ENCODE measurements at regions not wholly inside any gene's neighbourhood (a gene's known extent, or its start where the extent isn't known, plus 50 kb on each side); places are given as distances from the start of the nearest gene placed in this dataset.
A peak's percentile ranks its signal among the peaks of the same experiment; 100 is the strongest.

DNA sequence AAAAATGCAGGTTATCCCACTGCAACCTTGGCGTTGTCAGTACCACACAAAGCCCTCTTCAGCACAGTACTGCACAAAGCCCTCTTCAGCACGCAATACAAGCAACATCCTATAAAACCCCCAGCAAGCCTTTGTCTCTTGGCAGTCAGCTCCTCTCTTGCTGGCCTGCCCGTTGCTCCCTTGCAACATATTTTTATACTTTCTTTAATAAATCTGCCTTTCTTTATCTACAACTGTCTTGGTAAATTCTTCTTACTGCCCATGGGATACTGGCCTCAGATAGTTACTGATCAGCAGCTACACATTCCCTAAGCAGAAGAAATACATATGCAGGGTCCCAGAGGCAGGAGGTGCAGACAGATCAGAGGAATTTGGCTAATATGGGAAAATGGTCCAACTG, 70.5 kb upstream of the MAP3K4 start:
- H2BK15ac ChIP-seq (replicated peaks; ENCODE audit: low read depth): no peak overlapping the region
- H3K4ac ChIP-seq (ENCODE audit: low read depth, low read length): no peak overlapping the region
- no peak overlapping the region for H3K23ac ChIP-seq (ENCODE audit: low read length)
- H3K9ac ChIP-seq (ENCODE audit: low read length): no peak overlapping the region
- no peak overlapping the region for H3K18ac ChIP-seq (ENCODE audit: low read length)
- no peaks in the 10 kb centered on the region for H3K27me3 ChIP-seq (ENCODE audit: insufficient read depth, low read length, poor library complexity)
- no peak overlapping the region for H2AK5ac ChIP-seq (ENCODE audit: low read length)
- no peaks in the 10 kb centered on the region for H3K79me2 ChIP-seq (ENCODE audit: control insufficient read depth, insufficient read depth, low read length)
- WGBS (ENCODE audit: extremely low coverage, insufficient coverage, low lambda C conversion rate): no CpG with 5 or more reads among the region's 3 CpGs
- no peaks in the 10 kb centered on the region for H3K36me3 ChIP-seq (ENCODE audit: control insufficient read depth, insufficient read depth, low read length)
- no peak overlapping the region for H3K56ac ChIP-seq (ENCODE audit: low read length)
- H4K5ac ChIP-seq (ENCODE audit: low read length): no peak overlapping the region
- H3K79me1 ChIP-seq (ENCODE audit: low read length): no peaks in the 10 kb centered on the region
- no peak overlapping the region for H3K4me3 ChIP-seq (ENCODE audit: low read length)
- H3K27ac ChIP-seq (ENCODE audit: low read depth, low read length): no peak overlapping the region
- no peak overlapping the region for H2BK5ac ChIP-seq (ENCODE audit: low read length)
- H2BK120ac ChIP-seq (ENCODE audit: low read depth, low read length): no peak overlapping the region
- no peak overlapping the region for H3K4me2 ChIP-seq (ENCODE audit: low read length)
- DNase-seq: no peak
- peaks cover 2% of the 10 kb centered on the region for H3K4me1 ChIP-seq (ENCODE audit: control insufficient read depth, low read depth, low read length)
- no peak overlapping the region for H4K8ac ChIP-seq (ENCODE audit: low read depth, low read length)

DNA sequence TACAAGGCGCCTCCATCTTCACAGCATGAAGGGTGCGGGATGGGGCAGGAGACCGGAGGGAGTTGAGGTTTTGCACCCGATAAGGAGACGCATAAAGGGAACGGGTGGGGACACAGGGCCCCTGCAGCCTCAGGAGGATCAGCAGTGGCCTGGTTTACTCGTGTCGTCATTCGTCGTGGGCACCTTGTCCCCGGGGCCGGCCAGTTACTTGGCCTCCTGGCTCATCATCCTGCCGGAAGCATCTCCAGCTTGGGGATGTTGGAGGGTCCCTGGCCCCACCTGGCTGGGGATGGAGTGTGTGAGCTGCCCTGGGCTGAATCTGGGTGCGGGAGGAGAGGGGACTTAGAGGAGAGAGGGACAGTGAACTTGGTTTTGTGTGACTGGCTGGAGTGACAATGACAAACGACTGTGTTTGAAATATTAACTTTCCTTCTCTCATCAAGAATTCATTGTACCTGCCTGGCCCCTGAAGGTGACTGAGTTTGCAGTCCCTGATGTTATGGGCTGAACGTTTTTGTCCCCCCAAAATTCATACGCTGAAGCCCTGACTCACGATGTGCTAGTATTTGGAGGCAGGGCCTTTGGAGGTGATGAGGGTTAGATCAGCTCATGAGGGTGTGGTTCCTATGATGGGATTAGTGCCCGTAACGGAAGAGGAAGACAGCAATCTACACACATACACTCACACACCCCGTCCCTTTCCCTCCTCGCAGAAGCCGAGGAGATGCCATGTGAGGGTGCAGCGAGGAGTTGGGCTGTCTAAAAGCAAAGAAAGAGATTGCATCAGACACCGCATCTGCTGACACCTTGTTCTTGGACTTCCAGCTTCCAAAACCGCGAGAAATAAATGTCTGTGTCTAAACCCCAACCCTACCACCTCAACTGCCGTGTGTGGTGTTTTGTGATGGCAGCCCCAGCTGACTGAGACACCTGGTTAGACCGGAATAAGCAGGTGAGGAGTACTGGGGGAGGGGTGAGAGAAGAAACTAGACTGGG, 65.0 kb upstream of the MAP3K4 start:
- H2AK5ac ChIP-seq (ENCODE audit: low read length): no peak overlapping the region
- no peaks in the 10 kb centered on the region for H3K79me1 ChIP-seq (ENCODE audit: low read length)
- peaks cover 4% of the 10 kb centered on the region for H3K4me1 ChIP-seq (ENCODE audit: control insufficient read depth, low read depth, low read length)
- WGBS (ENCODE audit: extremely low coverage, insufficient coverage, low lambda C conversion rate): no CpG with 5 or more reads among the region's 29 CpGs
- no peak overlapping the region for H4K8ac ChIP-seq (ENCODE audit: low read depth, low read length)
- no peak overlapping the region for H3K56ac ChIP-seq (ENCODE audit: low read length)
- H3K27ac ChIP-seq (ENCODE audit: low read depth, low read length): no peak overlapping the region
- no peak overlapping the region for H2BK5ac ChIP-seq (ENCODE audit: low read length)
- no peak overlapping the region for H3K18ac ChIP-seq (ENCODE audit: low read length)
- H3K4me3 ChIP-seq (ENCODE audit: low read length): no peak overlapping the region
- H3K4me2 ChIP-seq (ENCODE audit: low read length): no peak overlapping the region
- peak overlapping the region; percentile 66 for H3K23ac ChIP-seq (ENCODE audit: low read length)
- H2BK120ac ChIP-seq (ENCODE audit: low read depth, low read length): no peak overlapping the region
- no peaks in the 10 kb centered on the region for H3K79me2 ChIP-seq (ENCODE audit: control insufficient read depth, insufficient read depth, low read length)
- no peak overlapping the region for H2BK15ac ChIP-seq (replicated peaks; ENCODE audit: low read depth)
- DNase-seq: no peak
- H4K5ac ChIP-seq (ENCODE audit: low read length): no peak overlapping the region
- H3K36me3 ChIP-seq (ENCODE audit: control insufficient read depth, insufficient read depth, low read length): no peaks in the 10 kb centered on the region
- H3K4ac ChIP-seq (ENCODE audit: low read depth, low read length): no peak overlapping the region
- no peak overlapping the region for H3K9ac ChIP-seq (ENCODE audit: low read length)
- H3K27me3 ChIP-seq (ENCODE audit: insufficient read depth, low read length, poor library complexity): no peaks in the 10 kb centered on the region

DNA sequence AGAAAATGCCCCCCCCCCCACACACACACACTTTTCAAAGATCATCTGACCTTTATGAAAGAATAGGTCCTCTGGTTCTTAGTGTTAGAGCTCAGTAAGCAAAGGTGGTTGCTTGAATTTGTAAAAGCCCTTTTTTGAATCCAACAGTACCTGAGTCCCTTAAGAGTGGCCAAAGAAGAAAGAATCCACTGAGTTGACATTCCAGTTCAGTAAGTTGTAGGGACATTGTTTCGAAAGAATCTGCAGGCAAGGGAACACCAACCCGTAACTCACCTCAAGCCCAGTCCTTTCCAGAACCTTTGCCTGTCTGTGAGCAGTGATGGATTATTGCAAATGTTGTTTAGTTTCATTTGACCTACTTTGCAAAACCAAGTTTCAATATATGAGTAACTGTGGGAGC, 64.2 kb upstream of the MAP3K4 start:
- no peak overlapping the region for H4K5ac ChIP-seq (ENCODE audit: low read length)

DNA sequence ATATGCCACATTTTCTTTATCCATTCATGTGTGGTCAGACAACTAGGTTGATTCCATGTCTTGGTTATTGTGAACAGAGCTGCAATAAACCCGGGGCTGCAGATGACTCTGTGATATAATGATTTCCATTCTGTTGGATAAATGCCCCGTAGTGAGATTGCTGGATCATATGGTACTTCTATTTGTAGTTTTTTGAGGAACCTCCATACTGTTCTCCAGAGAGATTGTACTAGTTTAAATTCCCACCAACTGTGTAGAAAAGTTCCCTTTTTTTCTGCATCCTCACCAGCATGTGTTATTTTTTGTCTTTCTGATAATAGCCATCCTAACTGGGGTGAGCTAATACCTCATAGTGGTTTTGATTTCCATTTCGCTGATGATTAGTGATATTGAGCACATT, 62.2 kb upstream of the MAP3K4 start:
- no peak overlapping the region for H3K56ac ChIP-seq (ENCODE audit: low read length)
- WGBS (ENCODE audit: extremely low coverage, insufficient coverage, low lambda C conversion rate): no CpG with 5 or more reads among the region's 3 CpGs
- no peak overlapping the region for H3K9ac ChIP-seq (ENCODE audit: low read length)
- H2BK120ac ChIP-seq (ENCODE audit: low read depth, low read length): no peak overlapping the region
- H4K5ac ChIP-seq (ENCODE audit: low read length): no peak overlapping the region
- DNase-seq: no peak
- H3K4me3 ChIP-seq (ENCODE audit: low read length): no peak overlapping the region
- no peak overlapping the region for H3K4ac ChIP-seq (ENCODE audit: low read depth, low read length)
- no peak overlapping the region for H3K27ac ChIP-seq (ENCODE audit: low read depth, low read length)
- no peak overlapping the region for H3K4me2 ChIP-seq (ENCODE audit: low read length)
- no peak overlapping the region for H3K18ac ChIP-seq (ENCODE audit: low read length)
- H4K8ac ChIP-seq (ENCODE audit: low read depth, low read length): no peak overlapping the region
- H3K27me3 ChIP-seq (ENCODE audit: insufficient read depth, low read length, poor library complexity): no peaks in the 10 kb centered on the region
- no peaks in the 10 kb centered on the region for H3K79me1 ChIP-seq (ENCODE audit: low read length)
- H2AK5ac ChIP-seq (ENCODE audit: low read length): no peak overlapping the region
- H2BK5ac ChIP-seq (ENCODE audit: low read length): no peak overlapping the region
- H2BK15ac ChIP-seq (replicated peaks; ENCODE audit: low read depth): no peak overlapping the region
- no peaks in the 10 kb centered on the region for H3K79me2 ChIP-seq (ENCODE audit: control insufficient read depth, insufficient read depth, low read length)
- peaks cover 6% of the 10 kb centered on the region for H3K4me1 ChIP-seq (ENCODE audit: control insufficient read depth, low read depth, low read length)
- peaks cover 2% of the 10 kb centered on the region for H3K36me3 ChIP-seq (ENCODE audit: control insufficient read depth, insufficient read depth, low read length)
- no peak overlapping the region for H3K23ac ChIP-seq (ENCODE audit: low read length)

More for the DNA sequence above, 64.2 kb upstream of the MAP3K4 start:
- DNase-seq: no peak
- Histone ChIP-seq H3K27me3 (ENCODE audit: insufficient read depth, low read length, poor library complexity) (no peaks in the 10 kb centered on the region), H2BK120ac (ENCODE audit: low read depth, low read length) (no peak overlapping the region), H3K4me2 (ENCODE audit: low read length) (no peak overlapping the region), H3K79me1 (ENCODE audit: low read length) (no peaks in the 10 kb centered on the region), H2AK5ac (ENCODE audit: low read length) (no peak overlapping the region), H3K23ac (ENCODE audit: low read length) (no peak overlapping the region), H3K4me1 (ENCODE audit: control insufficient read depth, low read depth, low read length) (peaks cover 4% of the 10 kb centered on the region), H3K79me2 (ENCODE audit: control insufficient read depth, insufficient read depth, low read length) (no peaks in the 10 kb centered on the region), H2BK5ac (ENCODE audit: low read length) (no peak overlapping the region), H3K4me3 (ENCODE audit: low read length) (no peak overlapping the region), H3K9ac (ENCODE audit: low read length) (no peak overlapping the region), H3K4ac (ENCODE audit: low read depth, low read length) (no peak overlapping the region), H3K36me3 (ENCODE audit: control insufficient read depth, insufficient read depth, low read length) (no peaks in the 10 kb centered on the region), H3K18ac (ENCODE audit: low read length) (no peak overlapping the region), H2BK15ac (replicated peaks; ENCODE audit: low read depth) (no peak overlapping the region), H3K27ac (ENCODE audit: low read depth, low read length) (no peak overlapping the region), H3K56ac (ENCODE audit: low read length) (no peak overlapping the region), H4K8ac (ENCODE audit: low read depth, low read length) (no peak overlapping the region)
- no CpG with 5 or more reads among the region's 2 CpGs for WGBS (ENCODE audit: extremely low coverage, insufficient coverage, low lambda C conversion rate)

DNA sequence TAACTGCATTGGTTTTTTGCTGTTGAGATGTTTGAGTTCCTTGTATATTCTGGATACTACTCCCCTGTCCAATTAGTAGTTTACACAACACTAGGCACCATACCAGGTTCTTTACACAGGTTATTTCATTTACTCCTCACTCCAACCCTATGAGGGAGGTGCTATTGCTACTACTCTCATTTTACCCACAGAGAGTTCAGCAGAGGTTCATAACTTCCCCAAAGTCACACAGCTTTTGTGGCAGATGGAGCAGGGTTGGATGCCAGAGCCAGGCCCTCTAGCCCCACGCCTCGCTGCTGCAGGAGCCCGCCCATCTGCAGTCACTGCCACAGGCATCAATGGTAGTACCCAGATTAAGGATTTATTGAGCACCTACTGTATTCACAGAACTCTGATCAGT, 61.7 kb upstream of the MAP3K4 start:
- Histone ChIP-seq H2AK5ac (ENCODE audit: low read length) (no peak overlapping the region), H3K79me2 (ENCODE audit: control insufficient read depth, insufficient read depth, low read length) (no peaks in the 10 kb centered on the region), H4K5ac (ENCODE audit: low read length) (no peak overlapping the region), H3K4me1 (ENCODE audit: control insufficient read depth, low read depth, low read length) (peaks cover 6% of the 10 kb centered on the region), H3K56ac (ENCODE audit: low read length) (no peak overlapping the region), H3K9ac (ENCODE audit: low read length) (no peak overlapping the region), H4K8ac (ENCODE audit: low read depth, low read length) (no peak overlapping the region), H2BK15ac (replicated peaks; ENCODE audit: low read depth) (no peak overlapping the region), H3K79me1 (ENCODE audit: low read length) (no peaks in the 10 kb centered on the region), H3K27ac (ENCODE audit: low read depth, low read length) (no peak overlapping the region), H3K4me3 (ENCODE audit: low read length) (no peak overlapping the region), H3K36me3 (ENCODE audit: control insufficient read depth, insufficient read depth, low read length) (peaks cover 2% of the 10 kb centered on the region), H3K4me2 (ENCODE audit: low read length) (no peak overlapping the region), H3K27me3 (ENCODE audit: insufficient read depth, low read length, poor library complexity) (no peaks in the 10 kb centered on the region), H3K4ac (ENCODE audit: low read depth, low read length) (no peak overlapping the region), H3K23ac (ENCODE audit: low read length) (no peak overlapping the region), H2BK120ac (ENCODE audit: low read depth, low read length) (no peak overlapping the region), H3K18ac (ENCODE audit: low read length) (no peak overlapping the region), H2BK5ac (ENCODE audit: low read length) (no peak overlapping the region)
- WGBS (ENCODE audit: extremely low coverage, insufficient coverage, low lambda C conversion rate): no CpG with 5 or more reads among the region's 3 CpGs
- no peak for DNase-seq

Data from mesendoderm (in vitro differentiated cells).